ENCODE measurements at regions not wholly inside any gene's neighbourhood (a gene's known extent, or its start where the extent isn't known, plus 50 kb on each side); places are given as distances from the start of the nearest gene placed in this dataset.

DNA sequence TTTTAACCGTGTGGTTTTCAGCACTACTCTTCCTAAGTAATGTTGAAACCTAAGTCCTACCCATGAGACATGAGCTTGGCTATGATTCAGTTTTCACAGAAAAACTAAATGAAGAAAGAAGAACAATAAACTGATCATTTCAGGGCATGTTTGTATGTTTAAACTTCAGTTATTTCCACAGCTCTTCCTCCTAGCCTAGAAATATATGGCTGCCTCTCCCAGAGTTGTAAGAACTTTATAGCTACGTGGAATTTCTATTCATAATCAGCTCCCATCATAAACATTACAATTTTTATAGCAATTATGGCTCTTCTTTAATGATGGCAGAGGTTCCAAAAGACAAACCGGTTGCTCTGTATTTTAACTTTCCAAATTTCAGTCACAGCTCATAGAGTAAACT lies 314.7 kb upstream of the ADAMTSL1 start:
- DNase-seq, result no peak

DNA sequence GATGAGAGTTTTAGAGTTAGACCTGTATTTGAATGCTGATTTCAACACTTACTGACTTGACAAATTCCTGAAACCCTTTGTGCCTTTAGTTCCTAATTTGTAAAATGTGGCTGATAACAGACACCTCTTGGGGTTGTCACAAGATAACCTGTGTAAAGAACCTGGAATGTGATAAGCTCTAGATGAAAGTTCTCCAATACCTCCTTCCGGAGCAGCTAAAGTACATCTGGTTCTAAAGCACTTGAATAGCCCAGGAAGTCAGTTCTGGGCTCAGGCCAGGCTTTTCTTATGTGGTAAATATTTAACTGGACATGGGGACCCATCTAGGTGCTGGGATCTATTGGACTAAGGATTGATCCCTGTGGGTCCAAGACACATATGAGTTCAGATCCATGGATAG lies 310.8 kb upstream of the ADAMTSL1 start:
- no peak for DNase-seq

GRCh38 chr9:18167733-18168132 lies 306.2 kb upstream of the ADAMTSL1 start:
- DNase-seq, result no peak

- no peak for DNase-seq
Observed at GRCh38 chr9:18173923-18174322, 300.0 kb upstream of the ADAMTSL1 start.

- DNase-seq, result no peak
Observed at GRCh38 chr9:18182636-18183035, 291.3 kb upstream of the ADAMTSL1 start.

- no peak for DNase-seq
Observed at GRCh38 chr9:18183974-18184373, 290.0 kb upstream of the ADAMTSL1 start.

- DNase-seq, result no peak
Observed at GRCh38 chr9:18184401-18184800, 289.6 kb upstream of the ADAMTSL1 start.

DNA sequence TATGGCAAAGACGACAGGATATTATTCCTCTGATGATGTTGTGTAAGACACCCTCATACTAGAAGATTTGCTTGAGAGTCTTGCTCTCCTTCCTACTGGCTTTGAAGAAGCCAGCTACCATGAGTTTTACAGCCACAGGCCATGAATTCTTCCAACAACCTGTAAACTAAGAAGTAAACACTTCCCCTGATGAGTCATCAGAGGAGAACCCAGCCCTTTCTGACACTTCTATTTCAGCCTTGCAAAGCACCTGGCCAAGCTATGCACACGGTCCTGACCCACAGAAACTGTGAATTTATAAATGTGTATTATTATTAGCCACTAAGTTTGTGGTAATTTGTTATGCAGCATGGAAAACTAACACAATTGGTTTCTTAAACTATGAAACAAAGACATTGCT lies 288.8 kb upstream of the ADAMTSL1 start:
- no peak for DNase-seq

GRCh38 chr9:18188971-18189370 lies 285.0 kb upstream of the ADAMTSL1 start:
- DNase-seq, result no peak

GRCh38 chr9:18189871-18190670 lies 283.9 kb upstream of the ADAMTSL1 start:
- no peak for DNase-seq

- DNase-seq, result no peak
Observed at GRCh38 chr9:18190671-18191374, 283.1 kb upstream of the ADAMTSL1 start.

GRCh38 chr9:18194316-18194715 lies 279.6 kb upstream of the ADAMTSL1 start:
- no peak for DNase-seq

DNA sequence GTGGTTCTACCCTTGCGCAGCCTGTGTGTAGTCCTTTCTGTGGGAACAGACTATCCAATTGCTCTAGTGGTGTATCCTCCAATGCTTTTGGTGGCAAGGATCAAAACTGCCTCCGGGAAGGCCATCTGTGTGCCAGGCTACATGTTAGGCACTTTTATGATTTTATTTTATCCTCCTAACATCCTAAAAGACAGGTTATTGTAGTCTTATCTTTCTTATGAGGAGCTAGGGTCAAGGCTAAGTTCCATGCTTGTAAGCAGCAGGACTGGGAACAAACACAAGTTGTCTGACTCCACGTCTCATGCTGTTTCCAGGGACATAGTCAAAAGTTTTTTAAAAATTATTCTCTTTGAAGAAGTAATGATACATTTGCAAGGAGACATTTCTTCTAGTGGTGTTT lies 278.7 kb upstream of the ADAMTSL1 start:
- no peak for DNase-seq

GRCh38 chr9:18202924-18203323 lies 271.0 kb upstream of the ADAMTSL1 start:
- DNase-seq, result no peak

GRCh38 chr9:18207735-18208134 lies 266.2 kb upstream of the ADAMTSL1 start:
- no peak for DNase-seq

DNA sequence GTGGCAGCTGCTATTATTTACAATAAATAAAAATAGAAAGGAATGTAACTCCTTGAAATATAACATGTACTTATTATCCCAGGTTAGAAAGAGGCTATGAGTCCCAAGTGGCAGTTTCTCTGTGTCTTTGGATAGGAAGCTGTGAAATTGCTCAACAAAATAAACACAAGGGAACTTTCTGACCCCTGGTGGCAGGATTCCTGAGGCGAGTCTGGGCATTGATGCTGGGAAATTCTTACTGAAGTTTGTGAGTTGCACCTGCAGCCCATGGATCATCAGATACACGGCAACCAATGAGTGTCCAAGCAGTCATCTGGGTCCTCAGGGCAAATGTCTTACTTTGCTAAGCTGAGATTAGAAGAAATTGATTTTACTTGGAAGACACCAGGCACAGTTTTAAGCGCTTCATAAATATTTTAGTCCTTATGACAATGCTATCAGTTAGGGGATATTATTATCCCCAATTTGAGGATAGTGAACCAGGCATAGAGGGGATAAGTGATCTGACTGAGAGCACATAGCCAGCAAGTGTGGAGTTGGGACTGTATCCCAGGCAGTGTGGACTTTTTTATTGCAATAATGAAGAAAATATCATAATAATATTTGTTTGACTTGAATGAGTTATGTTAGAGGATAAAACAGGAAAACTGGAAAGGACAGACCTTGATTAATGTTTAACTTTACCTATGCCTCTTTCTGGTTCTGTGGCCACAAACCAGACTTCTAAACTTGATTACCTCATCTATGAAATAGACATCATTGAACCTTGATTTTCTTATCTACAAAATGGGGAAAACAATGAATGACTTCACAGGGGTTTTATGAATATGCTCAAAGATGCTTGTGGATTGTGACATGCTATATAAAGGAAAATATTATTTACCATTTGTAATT lies 265.5 kb upstream of the ADAMTSL1 start:
- DNase-seq, result no peak

GRCh38 chr9:18215626-18216025 lies 258.3 kb upstream of the ADAMTSL1 start:
- no peak for DNase-seq

DNA sequence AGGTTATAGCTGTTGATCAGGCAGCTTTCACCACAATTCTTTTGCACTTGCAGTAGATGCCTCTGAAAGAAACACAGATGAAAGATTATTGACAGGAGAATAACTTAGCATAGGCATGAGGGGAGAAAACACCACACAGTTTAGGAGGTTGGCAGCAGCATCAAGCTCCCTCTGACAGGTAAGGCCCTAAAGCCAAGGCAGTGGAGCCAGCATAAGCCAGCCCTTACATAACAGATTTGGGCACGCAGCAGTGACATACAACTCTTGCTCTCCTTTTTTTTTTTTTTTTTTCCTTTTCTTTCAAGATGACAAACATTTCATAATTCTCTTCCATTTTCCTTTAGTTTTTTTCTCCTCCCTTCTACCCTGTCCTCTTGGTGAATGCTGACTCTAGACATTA lies 257.6 kb upstream of the ADAMTSL1 start:
- no peak for DNase-seq

- no peak for DNase-seq
Observed at GRCh38 chr9:18228101-18228500, 245.9 kb upstream of the ADAMTSL1 start.

DNA sequence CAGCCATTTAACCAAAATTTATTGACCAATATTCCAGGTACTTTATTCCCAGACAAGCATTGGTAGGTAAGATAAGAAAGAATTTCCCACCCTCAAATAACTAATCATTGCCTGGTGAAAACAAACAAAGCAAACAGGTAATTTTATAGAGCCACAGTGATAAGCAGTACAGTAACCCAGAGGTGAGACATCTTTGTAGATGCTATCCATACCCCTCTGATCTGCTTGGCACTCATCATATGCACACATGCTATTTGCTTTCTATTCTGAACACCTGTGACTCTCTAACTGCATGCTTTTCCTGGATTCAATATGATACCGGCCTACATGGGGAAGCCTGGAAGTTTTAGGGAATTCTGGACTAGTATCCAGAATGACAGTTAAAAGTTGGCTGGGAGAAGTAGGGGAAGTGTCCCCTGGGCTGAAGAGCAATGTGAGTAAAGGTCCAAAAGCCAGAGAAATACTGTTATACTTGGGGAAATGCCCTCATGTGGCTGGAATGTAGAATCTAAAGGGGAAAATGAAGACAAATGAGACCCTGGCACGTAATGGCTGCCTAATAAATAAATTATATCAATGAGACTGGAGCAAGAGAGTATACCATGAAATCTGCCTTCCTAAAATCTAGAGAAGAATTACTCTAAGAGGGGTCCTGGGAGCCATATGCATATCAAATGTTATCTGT lies 243.8 kb upstream of the ADAMTSL1 start:
- no peak for DNase-seq

DNA sequence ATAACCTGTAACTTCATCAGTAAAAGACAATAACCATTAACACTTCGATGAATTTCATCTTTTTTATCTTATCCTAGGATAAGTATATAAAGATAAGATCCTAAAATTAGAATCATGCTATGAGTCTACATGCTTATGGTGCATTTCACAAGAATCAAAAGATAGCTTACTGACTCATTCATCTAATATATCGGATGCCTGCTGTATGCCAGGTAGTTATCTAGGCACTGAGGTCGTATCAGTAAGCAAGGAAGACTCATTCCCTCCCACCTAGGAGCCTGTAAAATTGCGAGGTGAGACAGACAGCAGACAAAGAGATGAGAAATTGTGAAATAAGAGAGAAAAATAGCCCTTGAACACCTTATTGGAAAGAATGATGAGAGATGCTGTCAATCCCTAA lies 240.6 kb upstream of the ADAMTSL1 start:
- DNase-seq, result no peak

DNA sequence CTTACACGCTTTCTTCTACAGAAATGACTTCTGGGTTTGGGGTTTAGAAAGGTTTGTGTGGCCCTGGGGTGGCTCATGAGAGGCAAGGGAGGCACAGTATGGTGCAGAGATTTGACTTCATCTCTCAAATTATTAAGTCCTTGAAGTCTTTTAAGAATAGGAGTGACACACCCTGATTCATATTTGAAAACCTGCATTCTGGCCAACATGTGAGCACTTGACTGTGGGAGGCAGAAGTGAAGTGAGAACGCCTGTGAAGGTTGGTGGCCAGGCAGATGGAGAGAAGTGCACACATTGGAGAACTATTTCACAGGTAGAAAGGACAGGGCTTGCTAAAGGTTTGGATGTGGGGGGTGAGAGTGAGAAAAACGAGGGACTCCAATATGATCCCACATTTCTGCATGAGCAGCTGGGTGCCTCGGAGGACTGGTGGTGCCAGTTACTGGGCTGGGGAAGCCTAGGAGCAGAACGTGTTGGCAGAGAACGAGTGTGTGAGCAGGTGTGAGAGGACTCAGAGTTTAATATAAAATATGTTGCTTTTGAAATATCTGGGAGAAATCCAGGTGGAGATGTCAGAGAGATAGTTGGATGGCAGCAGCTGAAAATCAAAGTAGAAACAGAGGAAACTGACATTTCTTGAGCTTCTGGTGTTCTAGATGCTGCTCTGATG lies 240.0 kb upstream of the ADAMTSL1 start:
- no peak for DNase-seq
